Esophagus muscularis mucosa (tissue), 4 donors: ENCODE measurements at regions not wholly inside any gene's neighbourhood (a gene's known extent, or its start where the extent isn't known, plus 50 kb on each side); places are given as distances from the start of the nearest gene placed in this dataset.

ENCODE experiments used
- DNase-seq: peaks from one replicate; pipeline ENCODE4 v3.0.0-alpha.2; 2017; ENCODE audit errors: extremely low spot score
- H3K27ac ChIP-seq, 4 donors: fragments of 200-600 bp; sonication (generic); replicated peaks in 1 of 4; 1 replicate in 3 of 4; 2 replicates in 1 of 4; pipeline ENCODE4 v1.5.1; 2016 to 2019; ENCODE audit warnings: mild to moderate bottlenecking in 1 of 4
- H3K27me3 ChIP-seq, 4 donors: fragments of 200-600 bp; sonication (generic); one replicate each; pipeline versions ENCODE4 v1.5.1 to v1.6.0; 2016 to 2019
- H3K36me3 ChIP-seq, 4 donors: fragments of 200-600 bp; sonication (generic); one replicate each; pipeline ENCODE4 v1.5.1; 2016 to 2019
- H3K4me1 ChIP-seq, 4 donors: fragments of 200-600 bp; sonication (generic); one replicate each; pipeline ENCODE4 v1.5.1; 2016 to 2019
- H3K4me3 ChIP-seq, 4 donors: fragments of 200-600 bp; sonication (generic); 1 replicate in 2 of 4; 2 replicates in 2 of 4; pipeline ENCODE4 v1.5.1; 2016 to 2019; ENCODE audit warnings: mild to moderate bottlenecking in 4 of 4, moderate library complexity in 1 of 4
- H3K9me3 ChIP-seq, 4 donors: fragments of 200-600 bp; sonication (generic); 1 replicate in 3 of 4; 2 replicates in 1 of 4; pipeline ENCODE4 v1.5.1; 2016 to 2019
- EP300 ChIP-seq: sonication (generic); formaldehyde crosslinking; IDR thresholded peaks from one replicate; pipeline ENCODE4 v1.6.1; 2017; ENCODE audit warnings: antibody characterized with exemption
- POLR2A ChIP-seq: fragments of 450-650 bp; IDR thresholded peaks from one replicate; pipeline ENCODE4 v1.6.1; 2017; ENCODE audit warnings: antibody characterized with exemption, moderate library complexity, mild to moderate bottlenecking, low read depth
- POLR2AphosphoS5 ChIP-seq, 2 donors: sonication (generic); formaldehyde crosslinking; IDR thresholded peaks; one replicate each; pipeline ENCODE4 v1.6.1; 2017; ENCODE audit warnings: antibody characterized with exemption in 2 of 2
- WGBS: methylation state at CpG from one replicate; pipeline ENCODE4 v1.1.5; 2018; 5-methylcytosine and 5-hydroxymethylcytosine counted together
- intact Hi-C: fragments of 100-400 bp; cut with DNase I; formaldehyde crosslinking; loops from one replicate; pipeline ENCODE4 v1.15.1; 2023
- TF ChIP-seq, protein P1 (sequence below), 3 experiments: fragments of 200-600 bp in 2 of 3; fragments of 450-650 bp in 1 of 3; sonication (generic) in 2 of 3; IDR thresholded peaks; one replicate each; pipeline ENCODE4 v1.5.1; 2017 to 2019; ENCODE audit warnings: antibody characterized with exemption in 3 of 3, mild to moderate bottlenecking in 2 of 3, moderate library complexity in 1 of 3

GRCh38 chr5:8333485-8333884 is 464.5 kb downstream of the MTRR start:
- H3K4me3 ChIP-seq = no peak overlapping the region
- H3K4me1 ChIP-seq = no peaks in the 10 kb centered on the region
- no peak for DNase-seq
- no peak overlapping the region for H3K27ac ChIP-seq
- no peaks in the 10 kb centered on the region for H3K36me3 ChIP-seq
- intact Hi-C loops = no loop called here
- WGBS = 35% methylated on average over 5 of the region's 5 CpGs
- no peaks in the 10 kb centered on the region for H3K9me3 ChIP-seq
- peaks cover 0 to 8% (median 0%) of the 10 kb centered on the region in 4 donors for H3K27me3 ChIP-seq
- TF ChIP-seq POLR2AphosphoS5 (IDR thresholded peaks at IDR 0.05) (no peak), EP300 (no peak)
- TF ChIP-seq, protein P1, sequence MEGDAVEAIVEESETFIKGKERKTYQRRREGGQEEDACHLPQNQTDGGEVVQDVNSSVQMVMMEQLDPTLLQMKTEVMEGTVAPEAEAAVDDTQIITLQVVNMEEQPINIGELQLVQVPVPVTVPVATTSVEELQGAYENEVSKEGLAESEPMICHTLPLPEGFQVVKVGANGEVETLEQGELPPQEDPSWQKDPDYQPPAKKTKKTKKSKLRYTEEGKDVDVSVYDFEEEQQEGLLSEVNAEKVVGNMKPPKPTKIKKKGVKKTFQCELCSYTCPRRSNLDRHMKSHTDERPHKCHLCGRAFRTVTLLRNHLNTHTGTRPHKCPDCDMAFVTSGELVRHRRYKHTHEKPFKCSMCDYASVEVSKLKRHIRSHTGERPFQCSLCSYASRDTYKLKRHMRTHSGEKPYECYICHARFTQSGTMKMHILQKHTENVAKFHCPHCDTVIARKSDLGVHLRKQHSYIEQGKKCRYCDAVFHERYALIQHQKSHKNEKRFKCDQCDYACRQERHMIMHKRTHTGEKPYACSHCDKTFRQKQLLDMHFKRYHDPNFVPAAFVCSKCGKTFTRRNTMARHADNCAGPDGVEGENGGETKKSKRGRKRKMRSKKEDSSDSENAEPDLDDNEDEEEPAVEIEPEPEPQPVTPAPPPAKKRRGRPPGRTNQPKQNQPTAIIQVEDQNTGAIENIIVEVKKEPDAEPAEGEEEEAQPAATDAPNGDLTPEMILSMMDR (IDR thresholded peaks at IDR 0.05) = no peak

DNA sequence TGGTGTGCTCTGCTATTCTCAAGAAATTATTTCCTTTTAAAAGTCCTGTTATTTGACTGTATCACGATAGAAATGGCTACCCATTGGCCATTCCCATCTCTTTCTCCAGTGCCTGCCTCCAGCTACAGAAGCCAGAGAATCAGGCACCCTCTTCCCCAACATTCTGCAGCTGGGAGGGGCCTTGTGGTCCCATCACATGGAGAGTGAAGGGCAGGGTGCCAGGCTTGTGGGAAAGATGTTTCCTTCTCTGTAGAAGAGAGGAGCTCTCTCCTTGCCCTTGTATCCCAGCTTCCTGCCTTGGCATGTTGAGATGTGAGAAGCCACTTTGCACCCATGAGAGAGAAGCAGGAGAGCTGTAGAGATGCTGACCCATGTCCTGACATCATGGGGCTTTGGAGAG is 465.0 kb downstream of the MTRR start:
- intact Hi-C loops = no loop called here
- H3K27ac ChIP-seq = no peak overlapping the region
- no peak for DNase-seq
- TF ChIP-seq POLR2A (no peak), EP300 (no peak), POLR2AphosphoS5 (IDR thresholded peaks at IDR 0.05) (no peak)
- TF ChIP-seq, protein P1 (IDR thresholded peaks at IDR 0.05) = no peak
- H3K4me3 ChIP-seq = no peak overlapping the region
- no peaks in the 10 kb centered on the region for H3K4me1 ChIP-seq
- peaks cover 0 to 8% (median 0%) of the 10 kb centered on the region in 4 donors for H3K27me3 ChIP-seq
- no peaks in the 10 kb centered on the region for H3K36me3 ChIP-seq
- no peaks in the 10 kb centered on the region for H3K9me3 ChIP-seq
- 45% methylated on average over 1 of the region's 1 CpG for WGBS

- DNase-seq = no peak
- Histone ChIP-seq H3K27ac (no peak overlapping the region), H3K9me3 (no peaks in the 10 kb centered on the region), H3K4me3 (no peak overlapping the region), H3K4me1 (no peaks in the 10 kb centered on the region), H3K27me3 (no peaks in the 10 kb centered on the region), H3K36me3 (no peaks in the 10 kb centered on the region)
- intact Hi-C loops = no loop called here
- WGBS = 74% methylated on average over 3 of the region's 3 CpGs
- TF ChIP-seq POLR2AphosphoS5 (IDR thresholded peaks at IDR 0.05) = no peak
- no peak for TF ChIP-seq EP300
- TF ChIP-seq, protein P1 (IDR thresholded peaks at IDR 0.05) = no peak
- no peak for TF ChIP-seq POLR2A
These were observed 471.3 kb downstream of the MTRR start for GRCh38 chr5:8340261-8340660.

DNA sequence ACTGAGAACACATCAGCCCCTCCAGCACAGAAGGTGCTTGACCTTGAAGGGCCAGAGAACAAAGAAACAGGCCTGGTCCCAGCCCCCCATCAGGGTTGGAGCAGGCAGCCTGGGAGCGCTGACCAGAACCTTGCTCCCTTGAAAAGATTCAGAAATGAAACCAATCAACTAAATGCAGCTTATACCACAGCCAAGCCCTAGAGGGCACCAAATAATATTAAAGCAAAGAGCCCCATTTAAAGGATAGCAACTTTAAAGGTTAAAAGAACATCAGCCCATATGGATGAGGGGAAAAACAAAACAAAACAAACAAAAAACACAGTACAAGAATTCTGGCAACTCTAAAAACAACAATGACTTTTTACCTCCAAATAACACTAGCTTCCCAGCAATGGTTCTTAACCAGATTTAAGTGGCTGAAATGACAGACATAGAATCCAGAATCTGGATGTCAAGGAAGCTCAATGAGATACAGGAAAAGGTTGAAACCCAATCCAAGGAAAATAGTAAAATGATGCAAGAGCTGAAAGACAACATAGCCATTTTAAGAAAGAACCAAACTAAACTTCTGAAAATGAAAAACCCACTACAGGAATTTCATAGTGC is 471.9 kb downstream of the MTRR start:
- DNase-seq = no peak
- Histone ChIP-seq H3K9me3 (no peaks in the 10 kb centered on the region), H3K4me3 (no peak overlapping the region), H3K4me1 (no peaks in the 10 kb centered on the region), H3K36me3 (no peaks in the 10 kb centered on the region), H3K27me3 (no peaks in the 10 kb centered on the region), H3K27ac (no peak overlapping the region)
- WGBS = 30% methylated on average over 1 of the region's 1 CpG
- TF ChIP-seq, protein P1 (IDR thresholded peaks at IDR 0.05) = peak in 2 of 3 experiments; percentile 7 to 45
- TF ChIP-seq EP300 (no peak), POLR2AphosphoS5 (IDR thresholded peaks at IDR 0.05) (no peak), POLR2A (no peak)
- intact Hi-C loops = no loop called here

DNA sequence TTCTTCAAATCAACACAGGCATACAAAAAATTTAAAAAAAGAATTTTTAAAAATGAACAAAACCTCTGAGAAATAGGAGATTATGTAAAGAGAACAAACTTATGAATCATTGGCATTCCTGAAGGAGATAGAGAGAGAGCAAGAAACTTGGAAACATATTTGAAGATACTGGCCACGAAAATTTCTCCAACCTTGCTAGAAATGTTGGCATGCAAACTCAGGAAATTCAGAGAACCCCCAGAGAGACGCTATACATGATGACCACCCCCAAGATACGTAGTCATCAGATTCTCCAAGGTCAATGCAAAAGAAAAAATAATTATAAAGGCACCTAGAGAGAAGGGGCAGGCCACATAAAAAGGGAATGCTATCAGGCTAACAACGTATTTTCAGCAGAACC is 472.5 kb downstream of the MTRR start:
- DNase-seq = no peak
- no peak overlapping the region for H3K27ac ChIP-seq
- WGBS = 79% methylated on average over 4 of the region's 4 CpGs

More for the DNA sequence above, 472.5 kb downstream of the MTRR start:
- intact Hi-C loops = no loop called here
- Histone ChIP-seq H3K27me3 (no peaks in the 10 kb centered on the region), H3K4me3 (no peak overlapping the region), H3K9me3 (no peaks in the 10 kb centered on the region), H3K4me1 (no peaks in the 10 kb centered on the region), H3K36me3 (no peaks in the 10 kb centered on the region)
- TF ChIP-seq POLR2AphosphoS5 (IDR thresholded peaks at IDR 0.05) (no peak), EP300 (no peak), POLR2A (no peak)
- TF ChIP-seq, protein P1 (IDR thresholded peaks at IDR 0.05) = no peak
